Tibial nerve (tissue), 4 donors: ENCODE measurements at regions not wholly inside any gene's neighbourhood (a gene's known extent, or its start where the extent isn't known, plus 50 kb on each side); places are given as distances from the start of the nearest gene placed in this dataset.

Experiments used
- DNase-seq, 2 donors: peaks; one replicate each; pipeline ENCODE4 v3.0.0-alpha.2; 2019; ENCODE audit warnings: low spot score in 2 of 2
- H3K27ac ChIP-seq, 4 donors: fragments of 200-600 bp; sonication (generic) in 3 of 4; one replicate each; pipeline ENCODE4 v1.5.1; 2017 to 2019; ENCODE audit warnings: mild to moderate bottlenecking in 1 of 4
- H3K27me3 ChIP-seq, 2 donors: fragments of 200-600 bp; sonication (generic) in 1 of 2; one replicate each; pipeline versions ENCODE4 v1.5.1 to v1.6.0; 2017 to 2019
- H3K36me3 ChIP-seq, 3 donors: fragments of 200-600 bp; sonication (generic); one replicate each; pipeline ENCODE4 v1.5.1; 2018 to 2019
- H3K4me1 ChIP-seq, 4 donors: fragments of 200-600 bp; sonication (generic) in 3 of 4; one replicate each; pipeline ENCODE4 v1.5.1; 2017 to 2019
- H3K4me3 ChIP-seq, 4 donors: fragments of 200-600 bp; sonication (generic) in 3 of 4; one replicate each; pipeline ENCODE4 v1.5.1; 2017 to 2019; ENCODE audit warnings: mild to moderate bottlenecking in 1 of 4, moderate library complexity in 1 of 4
- H3K9me3 ChIP-seq, 4 donors: fragments of 200-600 bp; sonication (generic) in 3 of 4; one replicate each; pipeline ENCODE4 v1.5.1; 2017 to 2019
- EP300 ChIP-seq, 2 donors: sonication (generic); formaldehyde crosslinking; IDR thresholded peaks; one replicate each; pipeline ENCODE4 v1.6.1; 2017; ENCODE audit warnings: antibody characterized with exemption in 2 of 2, mild to moderate bottlenecking in 1 of 2
- POLR2A ChIP-seq, 2 donors: fragments of 450-650 bp; IDR thresholded peaks; one replicate each; pipeline ENCODE4 v1.6.1; 2017; ENCODE audit warnings: antibody characterized with exemption in 2 of 2, mild to moderate bottlenecking in 2 of 2, moderate library complexity in 2 of 2
- WGBS, 2 donors: methylation state at CpG; one replicate each; pipeline ENCODE4 v1.1.5; 2018; 5-methylcytosine and 5-hydroxymethylcytosine counted together
- TF ChIP-seq, protein P1 (sequence below), 5 experiments: fragments of 200-600 bp in 3 of 5; fragments of 450-650 bp in 2 of 5; sonication (generic) in 3 of 5; IDR thresholded peaks; one replicate each; pipeline ENCODE4 v1.5.1; 2016 to 2019; ENCODE audit warnings: antibody characterized with exemption in 5 of 5, mild to moderate bottlenecking in 3 of 5, moderate library complexity in 2 of 5

DNA sequence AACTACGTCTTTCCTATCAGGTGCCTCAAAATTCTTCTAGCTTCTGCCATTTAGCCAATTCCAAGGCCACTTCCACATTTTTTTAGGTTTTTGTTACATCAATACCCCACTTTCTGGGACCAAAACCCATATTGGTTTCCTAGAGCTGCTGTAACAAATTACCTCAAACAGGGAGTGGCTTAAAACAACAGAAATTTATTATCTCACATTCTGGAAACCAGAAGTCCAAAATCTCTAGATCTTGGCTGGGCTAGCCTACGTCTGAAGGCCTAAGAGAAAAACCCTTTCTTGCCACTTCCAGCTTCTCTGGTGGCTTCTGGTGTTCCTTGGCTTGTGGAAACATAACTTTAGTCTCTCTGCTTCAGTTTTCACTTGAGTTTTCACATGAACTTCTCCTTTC lies 85.1 kb upstream of the BMPER start:
- peaks cover 0 to 6% (median 0%) of the 10 kb centered on the region in 4 donors for H3K9me3 ChIP-seq
- DNase-seq = no peak
- H3K36me3 ChIP-seq = no peaks in the 10 kb centered on the region
- TF ChIP-seq, protein P1, sequence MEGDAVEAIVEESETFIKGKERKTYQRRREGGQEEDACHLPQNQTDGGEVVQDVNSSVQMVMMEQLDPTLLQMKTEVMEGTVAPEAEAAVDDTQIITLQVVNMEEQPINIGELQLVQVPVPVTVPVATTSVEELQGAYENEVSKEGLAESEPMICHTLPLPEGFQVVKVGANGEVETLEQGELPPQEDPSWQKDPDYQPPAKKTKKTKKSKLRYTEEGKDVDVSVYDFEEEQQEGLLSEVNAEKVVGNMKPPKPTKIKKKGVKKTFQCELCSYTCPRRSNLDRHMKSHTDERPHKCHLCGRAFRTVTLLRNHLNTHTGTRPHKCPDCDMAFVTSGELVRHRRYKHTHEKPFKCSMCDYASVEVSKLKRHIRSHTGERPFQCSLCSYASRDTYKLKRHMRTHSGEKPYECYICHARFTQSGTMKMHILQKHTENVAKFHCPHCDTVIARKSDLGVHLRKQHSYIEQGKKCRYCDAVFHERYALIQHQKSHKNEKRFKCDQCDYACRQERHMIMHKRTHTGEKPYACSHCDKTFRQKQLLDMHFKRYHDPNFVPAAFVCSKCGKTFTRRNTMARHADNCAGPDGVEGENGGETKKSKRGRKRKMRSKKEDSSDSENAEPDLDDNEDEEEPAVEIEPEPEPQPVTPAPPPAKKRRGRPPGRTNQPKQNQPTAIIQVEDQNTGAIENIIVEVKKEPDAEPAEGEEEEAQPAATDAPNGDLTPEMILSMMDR (IDR thresholded peaks at IDR 0.05) = no peak
- TF ChIP-seq POLR2A (IDR thresholded peaks at IDR 0.05) (no peak), EP300 (IDR thresholded peaks at IDR 0.05) (no peak)
- no peaks in the 10 kb centered on the region for H3K27me3 ChIP-seq
- H3K4me1 ChIP-seq = peaks cover 0 to 17% (median 0%) of the 10 kb centered on the region in 4 donors
- no peak overlapping the region for H3K4me3 ChIP-seq
- H3K27ac ChIP-seq = no peak overlapping the region
- 86 to 89% methylated on average over 2 of the region's 2 CpGs for WGBS, 2 donors

DNA sequence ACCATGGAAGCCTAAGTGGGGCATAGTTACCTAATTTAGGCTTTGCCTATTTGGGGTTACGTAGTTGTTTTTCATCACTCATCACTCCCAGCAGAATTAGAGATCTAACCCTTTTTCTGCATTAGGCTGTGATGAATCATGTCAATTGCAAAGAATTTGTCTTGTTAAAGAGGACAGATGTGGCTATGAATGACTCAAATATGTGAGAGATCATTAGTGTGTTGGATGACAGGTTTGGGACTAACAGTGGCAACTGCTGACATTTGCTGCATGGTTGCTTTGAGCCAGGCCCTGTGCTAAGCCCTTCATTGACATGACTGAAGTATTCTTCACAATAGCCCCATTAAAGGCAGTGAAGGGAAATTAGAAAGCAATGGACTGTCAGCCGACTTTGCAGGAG lies 83.4 kb upstream of the BMPER start:
- Histone ChIP-seq H3K27ac (no peak overlapping the region), H3K27me3 (no peaks in the 10 kb centered on the region), H3K4me3 (no peak overlapping the region), H3K4me1 (peaks cover 0 to 7% (median 0%) of the 10 kb centered on the region in 4 donors), H3K9me3 (peaks cover 0 to 6% (median 0%) of the 10 kb centered on the region in 4 donors), H3K36me3 (no peaks in the 10 kb centered on the region)
- 70 to 84% methylated on average over 2 of the region's 2 CpGs for WGBS, 2 donors
- TF ChIP-seq, protein P1 (IDR thresholded peaks at IDR 0.05) = no peak
- TF ChIP-seq POLR2A (IDR thresholded peaks at IDR 0.05) (no peak), EP300 (IDR thresholded peaks at IDR 0.05) (no peak)
- no peak for DNase-seq

DNA sequence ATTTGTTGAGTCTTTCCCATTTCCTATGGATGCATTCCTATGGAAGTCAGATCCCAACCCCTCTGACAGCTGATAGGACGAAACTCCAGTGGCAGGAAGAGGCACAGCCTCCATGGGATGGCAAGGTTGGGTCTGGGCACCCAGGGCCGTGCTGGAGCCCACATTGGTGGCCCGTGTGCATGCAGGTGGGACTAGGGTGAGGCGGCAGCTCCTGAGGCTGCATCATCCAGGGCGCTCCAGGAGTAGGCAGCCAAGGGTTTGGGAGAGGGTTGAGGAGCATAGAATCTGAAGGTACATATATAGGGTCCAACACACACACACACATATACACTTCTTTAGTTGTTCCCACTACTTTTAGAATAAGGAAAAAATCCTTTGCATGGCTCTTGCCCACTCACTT lies 81.4 kb upstream of the BMPER start:
- Histone ChIP-seq H3K36me3 (no peaks in the 10 kb centered on the region), H3K9me3 (peaks cover 0 to 6% (median 0%) of the 10 kb centered on the region in 4 donors), H3K4me1 (peaks cover 0 to 7% (median 0%) of the 10 kb centered on the region in 4 donors), H3K27ac (no peak overlapping the region), H3K4me3 (no peak overlapping the region), H3K27me3 (no peaks in the 10 kb centered on the region)
- 92 to 100% methylated on average over 5 of the region's 5 CpGs for WGBS, 2 donors
- no peak for DNase-seq
- TF ChIP-seq POLR2A (IDR thresholded peaks at IDR 0.05) (no peak), EP300 (IDR thresholded peaks at IDR 0.05) (no peak)
- TF ChIP-seq, protein P1 (IDR thresholded peaks at IDR 0.05) = no peak

DNA sequence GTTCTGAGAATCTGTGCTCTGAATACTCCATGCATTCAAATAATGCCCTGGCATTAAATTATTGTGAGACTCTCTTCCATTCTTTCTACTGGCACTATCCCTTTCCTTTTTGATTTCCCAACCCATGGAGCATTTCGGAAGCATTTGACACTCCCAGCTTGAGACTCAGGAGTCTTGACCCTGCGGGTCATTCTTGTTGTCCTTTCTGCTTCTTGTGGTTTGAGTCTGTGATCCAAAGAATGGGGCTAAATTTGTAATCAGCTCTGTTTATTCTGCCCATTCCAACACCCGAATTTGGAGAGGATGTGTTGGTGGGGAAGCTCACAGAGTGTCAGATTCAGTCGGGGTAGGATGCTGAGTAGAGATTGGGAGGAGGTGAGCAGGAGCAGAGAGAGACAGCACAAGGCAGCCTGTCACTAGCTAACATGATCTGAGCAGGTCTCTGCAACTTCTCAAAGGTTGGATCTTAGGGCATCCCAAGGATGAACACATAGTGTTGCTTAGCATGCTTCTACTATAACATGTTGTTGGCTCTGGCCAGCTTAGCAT lies 80.4 kb upstream of the BMPER start:
- no peak for DNase-seq
- Histone ChIP-seq H3K9me3 (peaks cover 0 to 1% (median 0%) of the 10 kb centered on the region in 4 donors), H3K4me1 (peaks cover 0 to 7% (median 0%) of the 10 kb centered on the region in 4 donors), H3K36me3 (no peaks in the 10 kb centered on the region), H3K27me3 (no peaks in the 10 kb centered on the region), H3K27ac (no peak overlapping the region), H3K4me3 (no peak overlapping the region)
- no peak for TF ChIP-seq POLR2A (IDR thresholded peaks at IDR 0.05)
- TF ChIP-seq, protein P1 (IDR thresholded peaks at IDR 0.05) = no peak
- TF ChIP-seq EP300 (IDR thresholded peaks at IDR 0.05) = peak in 1 of 2 donors; percentile 61
- WGBS, 2 donors = 30 to 41% methylated on average over 4 of the region's 4 CpGs

DNA sequence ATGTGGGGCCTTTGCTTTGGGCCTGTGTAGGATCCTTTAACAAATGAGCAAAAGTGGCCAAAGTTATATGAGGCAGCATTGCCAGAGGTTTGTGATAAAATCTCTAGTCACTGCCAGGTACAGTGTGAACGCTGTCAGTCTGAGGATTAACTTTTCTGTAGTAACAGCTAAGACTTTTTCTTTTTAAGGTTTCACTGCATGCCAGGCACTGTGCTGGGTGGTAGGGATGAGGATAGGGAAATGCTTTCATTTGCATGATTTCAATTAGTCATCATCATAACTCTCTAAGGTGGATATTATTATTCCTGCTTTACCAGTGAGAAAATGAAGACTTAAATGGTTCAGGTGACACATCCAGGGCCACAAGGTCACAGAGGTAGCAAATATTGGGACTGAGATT lies 79.7 kb upstream of the BMPER start:
- no peak overlapping the region for H3K27ac ChIP-seq
- no peak for TF ChIP-seq POLR2A (IDR thresholded peaks at IDR 0.05)
- TF ChIP-seq, protein P1 (IDR thresholded peaks at IDR 0.05) = no peak
- TF ChIP-seq EP300 (IDR thresholded peaks at IDR 0.05) = no peak
- H3K36me3 ChIP-seq = no peaks in the 10 kb centered on the region
- H3K4me3 ChIP-seq = no peak overlapping the region
- 65 to 75% methylated on average over 1 of the region's 1 CpG for WGBS, 2 donors
- no peaks in the 10 kb centered on the region for H3K9me3 ChIP-seq
- H3K4me1 ChIP-seq = peaks cover 0 to 7% (median 0%) of the 10 kb centered on the region in 4 donors
- no peaks in the 10 kb centered on the region for H3K27me3 ChIP-seq
- DNase-seq = no peak
